Effector memory CD4-positive, alpha-beta T cell (primary cell): ENCODE measurements at regions not wholly inside any gene's neighbourhood (a gene's known extent, or its start where the extent isn't known, plus 50 kb on each side); places are given as distances from the start of the nearest gene placed in this dataset.

Experiments used
- DNase-seq, 3 donors: peaks; one replicate each; pipeline ENCODE4 v3.0.0-alpha.2; 2020
- H3K27ac ChIP-seq: 2 replicates; pipeline ENCODE4 v1.7.0; 2013; ENCODE audit warnings: mild to moderate bottlenecking, low read length, moderate library complexity; ENCODE audit not compliant: insufficient read depth, poor library complexity, severe bottlenecking
- H3K27me3 ChIP-seq: replicated peaks from 2 replicates; pipeline ENCODE4 v1.7.0; 2013; ENCODE audit warnings: mild to moderate bottlenecking, low read length; ENCODE audit not compliant: insufficient read depth, control insufficient read depth, poor library complexity, severe bottlenecking
- H3K36me3 ChIP-seq: 2 replicates; pipeline ENCODE4 v1.7.0; 2013; ENCODE audit warnings: mild to moderate bottlenecking, low read length, moderate library complexity; ENCODE audit not compliant: control insufficient read depth, insufficient read depth
- H3K4me1 ChIP-seq: 2 replicates; pipeline ENCODE4 v1.7.0; 2013; ENCODE audit warnings: low read length, mild to moderate bottlenecking; ENCODE audit not compliant: control insufficient read depth, insufficient read depth, poor library complexity, severe bottlenecking
- H3K4me3 ChIP-seq: 2 replicates; pipeline ENCODE4 v1.7.0; 2013; ENCODE audit warnings: low read length, low read depth, mild to moderate bottlenecking; ENCODE audit not compliant: insufficient read depth, poor library complexity, severe bottlenecking
- H3K9me3 ChIP-seq: 2 replicates; pipeline ENCODE4 v1.7.0; 2013; ENCODE audit warnings: mild to moderate bottlenecking, low read length, moderate library complexity; ENCODE audit not compliant: control insufficient read depth

DNA sequence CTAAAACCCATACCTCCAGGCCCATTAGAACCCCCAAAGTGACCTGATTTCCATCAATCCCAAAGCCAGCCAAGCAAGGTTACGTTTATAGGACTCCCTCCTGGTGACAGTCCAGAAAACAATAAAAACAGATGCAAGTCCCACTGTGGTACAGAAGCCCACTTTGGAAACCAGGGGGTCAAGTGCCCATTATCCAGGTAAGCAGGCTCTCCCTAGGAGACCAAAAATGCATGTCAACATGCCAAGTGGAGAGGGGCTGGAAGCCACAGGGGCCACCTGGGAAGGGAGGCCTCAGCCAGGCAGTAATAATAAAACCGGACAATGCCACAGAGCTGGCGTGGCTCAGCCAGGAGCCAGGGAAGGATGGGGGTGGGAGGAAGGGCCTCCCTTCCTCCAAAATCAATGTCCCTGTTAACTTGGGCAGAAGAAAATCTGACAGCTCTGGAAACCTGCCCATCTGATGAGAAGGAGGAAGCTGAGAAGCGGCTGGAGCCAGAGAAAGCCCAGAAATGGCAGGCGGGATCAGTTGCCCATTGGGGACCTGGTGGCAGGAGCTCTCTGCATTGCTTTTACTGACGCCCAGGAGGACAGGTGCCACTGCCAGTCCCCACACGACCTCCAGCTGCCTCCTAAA lies 160.4 kb downstream of the ZIC5 start:
- H3K4me1 ChIP-seq = no peaks in the 10 kb centered on the region
- no peaks in the 10 kb centered on the region for H3K27me3 ChIP-seq
- DNase-seq = no peak
- H3K36me3 ChIP-seq = no peaks in the 10 kb centered on the region
- H3K27ac ChIP-seq = no peak overlapping the region
- H3K4me3 ChIP-seq = no peak overlapping the region
- H3K9me3 ChIP-seq = no peaks in the 10 kb centered on the region

GRCh38 chr13:99809926-99810325 lies 161.6 kb downstream of the ZIC5 start:
- DNase-seq = no peak
- Histone ChIP-seq H3K27me3 (no peaks in the 10 kb centered on the region), H3K4me1 (no peaks in the 10 kb centered on the region), H3K36me3 (no peaks in the 10 kb centered on the region), H3K4me3 (no peak overlapping the region), H3K9me3 (no peaks in the 10 kb centered on the region), H3K27ac (no peak overlapping the region)

DNA sequence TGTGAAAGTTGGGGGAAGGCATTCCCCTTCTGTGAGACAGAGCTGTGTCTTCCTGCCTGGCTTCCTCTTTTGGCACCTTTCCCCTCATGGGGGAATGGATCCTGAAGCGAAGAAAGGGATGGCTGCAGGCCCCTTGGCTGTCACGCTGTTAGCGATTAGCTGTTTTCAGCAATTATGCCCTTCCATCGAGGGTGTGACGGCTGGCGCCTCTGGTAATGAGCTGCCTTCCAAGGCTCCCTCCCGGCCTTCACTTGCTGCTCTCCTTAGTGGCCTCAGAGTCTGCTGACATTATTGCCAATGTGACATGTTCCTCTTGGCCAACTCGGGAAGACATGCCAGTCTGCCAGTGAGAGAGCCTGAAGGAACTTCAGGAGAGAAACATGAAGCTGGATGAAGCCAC lies 162.1 kb downstream of the ZIC5 start:
- DNase-seq = no peak
- Histone ChIP-seq H3K27ac (no peak overlapping the region), H3K4me3 (no peak overlapping the region), H3K36me3 (no peaks in the 10 kb centered on the region), H3K9me3 (no peaks in the 10 kb centered on the region), H3K4me1 (no peaks in the 10 kb centered on the region), H3K27me3 (no peaks in the 10 kb centered on the region)

DNA sequence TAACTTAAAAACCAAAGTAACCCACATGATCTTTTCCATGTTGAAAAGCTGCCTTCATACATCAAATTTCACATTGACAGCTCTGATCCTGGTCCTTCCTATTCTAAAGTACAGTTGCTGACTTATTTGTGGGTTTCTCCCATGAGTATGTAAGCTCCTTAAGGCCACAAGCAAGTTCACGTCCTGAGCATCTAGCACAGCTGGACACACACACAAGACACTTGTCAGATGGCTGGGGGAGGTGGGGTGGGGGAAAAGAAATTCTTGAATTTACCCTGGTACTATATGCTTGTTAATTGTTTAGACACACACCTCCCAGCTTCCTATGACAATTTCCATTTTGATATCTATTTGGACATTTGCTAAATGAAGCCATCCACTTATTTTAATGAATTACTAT lies 162.8 kb downstream of the ZIC5 start:
- no peak overlapping the region for H3K27ac ChIP-seq
- no peak for DNase-seq
- H3K9me3 ChIP-seq = no peaks in the 10 kb centered on the region
- no peaks in the 10 kb centered on the region for H3K27me3 ChIP-seq
- H3K4me3 ChIP-seq = no peak overlapping the region
- no peaks in the 10 kb centered on the region for H3K36me3 ChIP-seq
- no peaks in the 10 kb centered on the region for H3K4me1 ChIP-seq

DNA sequence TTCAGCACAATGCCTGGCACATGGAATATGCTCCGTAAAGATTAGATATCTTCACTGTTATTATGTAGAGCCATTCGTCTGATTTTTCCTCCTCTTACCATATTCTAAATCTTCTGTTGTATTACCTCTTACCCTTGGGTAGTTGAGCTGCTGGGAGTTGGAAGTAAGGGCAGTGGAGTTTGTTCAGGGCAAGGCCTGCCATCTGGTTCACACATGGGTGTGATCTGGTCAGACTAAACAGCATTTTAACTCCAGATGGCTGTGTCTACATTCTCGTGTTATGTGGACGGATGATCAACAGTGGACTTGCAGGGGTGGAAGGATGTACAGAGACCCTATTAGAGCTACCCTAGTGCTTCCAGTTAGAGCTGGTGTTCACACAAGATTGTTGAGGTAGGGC lies 164.9 kb downstream of the ZIC5 start:
- H3K27ac ChIP-seq = no peak overlapping the region
- no peak overlapping the region for H3K4me3 ChIP-seq
- no peak for DNase-seq
- H3K36me3 ChIP-seq = no peaks in the 10 kb centered on the region
- no peaks in the 10 kb centered on the region for H3K27me3 ChIP-seq
- no peaks in the 10 kb centered on the region for H3K9me3 ChIP-seq
- no peaks in the 10 kb centered on the region for H3K4me1 ChIP-seq

- H3K4me1 ChIP-seq = no peaks in the 10 kb centered on the region
- H3K27me3 ChIP-seq = no peaks in the 10 kb centered on the region
- no peaks in the 10 kb centered on the region for H3K36me3 ChIP-seq
- no peak for DNase-seq
- H3K4me3 ChIP-seq = no peak overlapping the region
- no peak overlapping the region for H3K27ac ChIP-seq
- no peaks in the 10 kb centered on the region for H3K9me3 ChIP-seq
Measured at GRCh38 chr13:99805361-99805760, 166.2 kb downstream of the ZIC5 start.

DNA sequence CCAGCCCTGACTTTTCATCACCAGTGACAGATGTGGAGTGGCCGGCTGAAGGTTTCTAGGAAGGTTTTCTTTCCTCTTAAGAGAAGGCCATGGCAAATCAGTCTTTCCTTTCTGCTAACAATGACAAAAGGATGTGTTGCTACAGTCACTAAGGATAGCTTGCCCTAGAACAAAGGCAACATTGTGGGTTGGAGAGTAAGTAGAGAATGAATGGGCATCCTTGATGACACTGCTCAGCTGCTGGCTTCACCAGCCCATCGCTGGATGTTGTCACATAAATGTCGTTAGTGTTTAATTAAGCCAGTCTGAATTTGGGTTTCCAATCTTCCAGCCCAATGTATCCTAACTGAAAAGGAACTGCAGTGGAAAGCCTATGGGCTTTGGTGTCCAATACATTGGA lies 168.4 kb downstream of the ZIC5 start:
- no peaks in the 10 kb centered on the region for H3K9me3 ChIP-seq
- no peaks in the 10 kb centered on the region for H3K27me3 ChIP-seq
- H3K4me3 ChIP-seq = no peak overlapping the region
- no peaks in the 10 kb centered on the region for H3K4me1 ChIP-seq
- no peaks in the 10 kb centered on the region for H3K36me3 ChIP-seq
- H3K27ac ChIP-seq = no peak overlapping the region
- DNase-seq = no peak

- DNase-seq = no peak
- H3K27ac ChIP-seq = no peak overlapping the region
- no peaks in the 10 kb centered on the region for H3K27me3 ChIP-seq
- no peak overlapping the region for H3K4me3 ChIP-seq
- no peaks in the 10 kb centered on the region for H3K4me1 ChIP-seq
- no peaks in the 10 kb centered on the region for H3K9me3 ChIP-seq
- no peaks in the 10 kb centered on the region for H3K36me3 ChIP-seq
Measured at GRCh38 chr13:99802416-99802815, 169.2 kb downstream of the ZIC5 start.

DNA sequence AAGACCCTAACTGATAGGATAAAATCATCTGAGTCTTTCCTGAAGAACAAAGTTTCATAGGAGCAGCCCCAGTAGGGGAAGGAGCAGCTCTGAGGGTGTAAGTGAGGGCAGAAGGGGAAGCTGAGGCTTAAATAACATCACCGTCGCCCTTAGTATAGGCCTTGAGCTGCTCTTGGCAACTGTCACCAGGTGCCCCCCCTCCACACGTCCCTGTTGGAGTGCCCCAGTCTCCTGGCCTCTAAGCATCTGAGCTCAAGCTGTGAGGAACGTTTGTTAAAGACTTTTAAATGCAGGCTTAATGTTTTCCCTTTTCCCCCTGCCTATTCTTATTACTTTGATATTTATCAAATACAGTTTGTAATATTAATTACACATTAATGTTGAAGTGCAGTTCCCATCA lies 170.6 kb downstream of the ZIC5 start:
- no peaks in the 10 kb centered on the region for H3K27me3 ChIP-seq

DNA sequence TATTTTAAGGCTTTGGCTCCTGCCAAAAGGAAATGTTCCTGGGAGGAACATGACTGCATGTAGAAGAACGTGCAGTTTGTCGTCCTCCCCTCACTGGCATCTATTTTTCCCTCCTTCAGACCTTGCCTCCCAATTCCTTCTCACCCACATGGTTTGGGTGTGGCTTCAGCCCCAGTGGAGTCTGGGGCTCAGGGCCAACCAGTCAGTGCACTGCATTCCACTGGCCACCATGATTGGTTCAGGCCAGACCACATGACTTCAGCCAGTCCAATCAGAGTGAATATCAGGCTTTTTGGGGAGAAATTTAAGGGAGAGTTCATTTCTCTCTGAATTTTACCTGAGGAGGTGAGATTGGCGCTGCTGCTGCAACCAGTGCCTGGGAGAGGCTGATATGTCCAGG lies 171.6 kb downstream of the ZIC5 start:
- H3K27me3 ChIP-seq = no peaks in the 10 kb centered on the region
- no peaks in the 10 kb centered on the region for H3K36me3 ChIP-seq
- no peaks in the 10 kb centered on the region for H3K9me3 ChIP-seq
- H3K4me3 ChIP-seq = no peak overlapping the region
- DNase-seq = no peak
- no peaks in the 10 kb centered on the region for H3K4me1 ChIP-seq
- H3K27ac ChIP-seq = no peak overlapping the region

More for the DNA sequence above, 170.6 kb downstream of the ZIC5 start:
- no peak overlapping the region for H3K27ac ChIP-seq
- H3K36me3 ChIP-seq = no peaks in the 10 kb centered on the region
- DNase-seq = no peak
- H3K9me3 ChIP-seq = no peaks in the 10 kb centered on the region
- no peak overlapping the region for H3K4me3 ChIP-seq
- H3K4me1 ChIP-seq = no peaks in the 10 kb centered on the region
